Activated B cell treated with CpG ODN at 0.5 μM for 24 hours (primary cell): ENCODE measurements at regions not wholly inside any gene's neighbourhood (a gene's known extent, or its start where the extent isn't known, plus 50 kb on each side); places are given as distances from the start of the nearest gene placed in this dataset.

Experiments
- ATAC-seq: fragments of 200-7000 bp; cut with Tn5 transposase; one replicate; pipeline ENCODE4 v1.10.0; 2021; ENCODE audit warnings: low read depth, mild to moderate bottlenecking, moderate library complexity
- CTCF ChIA-PET: fragments of 350-600 bp; sonication (Branson Sonifier 250); formaldehyde crosslinking; loops from one replicate; lab custom pipeline; 2021; ENCODE audit warnings: antibody characterized with exemption; lab: Charles Lee
- POLR2A ChIA-PET: fragments of 350-600 bp; sonication (Branson Sonifier 250); formaldehyde crosslinking; loops from one replicate; lab custom pipeline; 2021; ENCODE audit warnings: antibody characterized with exemption; lab: Charles Lee
- DNase-seq: peaks from one replicate; pipeline ENCODE4 v3.0.0; 2022
- H3K27ac Mint-ChIP-seq: one replicate; pipeline ENCODE4 v1.8.0; 2020; ENCODE audit warnings: mixed read lengths
- H3K27me3 Mint-ChIP-seq: one replicate; pipeline ENCODE4 v1.8.0; 2021; ENCODE audit warnings: mixed read lengths
- H3K36me3 Mint-ChIP-seq: one replicate; pipeline ENCODE4 v1.8.0; 2021; ENCODE audit warnings: low read depth, mixed read lengths
- H3K4me1 Mint-ChIP-seq: one replicate; pipeline ENCODE4 v1.8.0; 2021; ENCODE audit warnings: mixed read lengths
- H3K4me3 Mint-ChIP-seq: one replicate; pipeline ENCODE4 v1.8.0; 2020; ENCODE audit warnings: mild to moderate bottlenecking, mixed read lengths
- H3K9me3 Mint-ChIP-seq: one replicate; pipeline ENCODE4 v1.8.0; 2020; ENCODE audit warnings: mixed read lengths
- CTCF ChIP-seq: fragments of 200-600 bp; IDR thresholded peaks from one replicate; pipeline ENCODE4 v1.8.0; 2022; ENCODE audit warnings: antibody characterized with exemption, mild to moderate bottlenecking
- intact Hi-C: fragments of 100-400 bp; cut with micrococcal nuclease; formaldehyde crosslinking; loops from one replicate; pipeline ENCODE4 v1.15.1; 2024

- no peaks in the 10 kb centered on the region for H3K4me1 Mint-ChIP-seq
- POLR2A ChIA-PET = no interaction called here
- no peaks in the 10 kb centered on the region for H3K27me3 Mint-ChIP-seq
- CTCF ChIA-PET = no interaction called here
- no peak overlapping the region for H3K4me3 Mint-ChIP-seq
- intact Hi-C loops = no loop called here
- no peak for ATAC-seq
- no peaks in the 10 kb centered on the region for H3K9me3 Mint-ChIP-seq
- no peak for DNase-seq
- no peaks in the 10 kb centered on the region for H3K36me3 Mint-ChIP-seq
- no peak overlapping the region for H3K27ac Mint-ChIP-seq
- TF ChIP-seq CTCF = no peak
Observed at GRCh38 chr2:53021828-53022227, 745.8 kb upstream of the CHAC2 start.

GRCh38 chr2:53021292-53021691 is 746.3 kb upstream of the CHAC2 start:
- ChIA-PET CTCF (no interaction called here), POLR2A (no interaction called here)
- Mint-ChIP-seq H3K36me3 (no peaks in the 10 kb centered on the region), H3K27ac (no peak overlapping the region), H3K9me3 (no peaks in the 10 kb centered on the region), H3K4me1 (no peaks in the 10 kb centered on the region), H3K4me3 (no peak overlapping the region), H3K27me3 (no peaks in the 10 kb centered on the region)
- ATAC-seq (no peak), DNase-seq (no peak)
- no peak for TF ChIP-seq CTCF
- intact Hi-C loops = no loop called here

GRCh38 chr2:53018825-53019425 is 748.7 kb upstream of the CHAC2 start:
- DNase-seq (no peak), ATAC-seq (no peak)
- intact Hi-C loops = no loop called here
- Mint-ChIP-seq H3K36me3 (no peaks in the 10 kb centered on the region), H3K27me3 (no peaks in the 10 kb centered on the region), H3K27ac (no peak overlapping the region), H3K9me3 (no peaks in the 10 kb centered on the region), H3K4me3 (no peak overlapping the region), H3K4me1 (no peaks in the 10 kb centered on the region)
- POLR2A ChIA-PET = no interaction called here
- TF ChIP-seq CTCF = no peak
- CTCF ChIA-PET = no interaction called here

GRCh38 chr2:53006980-53007379 is 760.6 kb upstream of the CHAC2 start:
- H3K27me3 Mint-ChIP-seq = no peaks in the 10 kb centered on the region
- no peak for DNase-seq
- no peak for TF ChIP-seq CTCF
- H3K36me3 Mint-ChIP-seq = no peaks in the 10 kb centered on the region
- ChIA-PET POLR2A (no interaction called here), CTCF (no interaction called here)
- H3K4me1 Mint-ChIP-seq = no peaks in the 10 kb centered on the region
- peaks cover 4% of the 10 kb centered on the region for H3K9me3 Mint-ChIP-seq
- H3K27ac Mint-ChIP-seq = no peak overlapping the region
- intact Hi-C loops = no loop called here
- no peak for ATAC-seq
- H3K4me3 Mint-ChIP-seq = no peak overlapping the region

GRCh38 chr2:53004413-53004812 is 763.2 kb upstream of the CHAC2 start:
- Mint-ChIP-seq H3K27ac (no peak overlapping the region), H3K9me3 (no peaks in the 10 kb centered on the region), H3K27me3 (no peaks in the 10 kb centered on the region), H3K4me3 (no peak overlapping the region), H3K36me3 (no peaks in the 10 kb centered on the region), H3K4me1 (no peaks in the 10 kb centered on the region)
- ChIA-PET CTCF (no interaction called here), POLR2A (no interaction called here)
- intact Hi-C loops = no loop called here
- DNase-seq = no peak
- no peak for TF ChIP-seq CTCF
- ATAC-seq = no peak
